HCT116 (cell line): ENCODE measurements at regions not wholly inside any gene's neighbourhood (a gene's known extent, or its start where the extent isn't known, plus 50 kb on each side); places are given as distances from the start of the nearest gene placed in this dataset.

Experiments used
- ATAC-seq: fragments of 200-7000 bp; cut with Tn5 transposase; 2 replicates; pipeline ENCODE4 v1.9.1; 2020; ENCODE audit warnings: mild to moderate bottlenecking, moderate library complexity
- BruUV-seq: library from RNA; stranded (reverse); fragments of 400-500 nt; replicated peaks from 2 replicates; lab custom pipeline; 2021; lab: Mats Ljungman, UMichigan
- CTCF ChIA-PET: fragments of 300-600 bp; sonication (Branson Sonifier 250); formaldehyde crosslinking; loops from one replicate; lab custom pipeline; 2021; ENCODE audit warnings: antibody characterized with exemption; lab: Charles Lee
- POLR2A ChIA-PET: fragments of 300-600, 350-600 bp; sonication (Branson Sonifier 250); formaldehyde crosslinking; loops from one replicate; lab custom pipeline; 2021; ENCODE audit warnings: antibody characterized with exemption; lab: Charles Lee
- RAD21 ChIA-PET, 2 experiments: fragments of 300-600 bp; sonication (Branson Sonifier 250); formaldehyde crosslinking; loops; one replicate each; lab custom pipeline; 2023; ENCODE audit warnings: low total read pairs in 2 of 2; ENCODE audit not compliant: uncharacterized antibody in 2 of 2, unreplicated experiment in 2 of 2, low non-redundant PET in 1 of 2; lab: Charles Lee
- DNase-seq: peaks from one replicate; pipeline ENCODE4 v3.0.0-alpha.2; 2010; ENCODE audit warnings: low read depth, low spot score
- H2AFZ ChIP-seq: fragments of 200-600 bp; shearing (Covaris generic), sonication (generic); 2 replicates; pipeline ENCODE4 v1.6.1; 2017; ENCODE audit warnings: low read depth, mixed run types, mixed read lengths, antibody characterized with exemption, low read length; ENCODE audit not compliant: poor library complexity, severe bottlenecking
- H3K27ac ChIP-seq: 2 replicates; pipeline ENCODE4 v1.5.1; 2012; ENCODE audit warnings: low read depth, low read length
- H3K27me3 ChIP-seq: fragments of 200-600 bp; sonication (generic); 2 replicates; pipeline ENCODE4 v1.6.1; 2016; ENCODE audit warnings: mixed run types, low read length, mixed read lengths; ENCODE audit not compliant: insufficient read depth
- H3K36me3 ChIP-seq, 2 experiments: fragments of 200-500 bp in 1 of 2; fragments of 200-600 bp in 1 of 2; sonication (Bioruptor generic) in 1 of 2; sonication (generic) in 1 of 2; 2 replicates each; pipeline versions ENCODE4 v1.5.1 to v1.6.1; 2014 to 2016; ENCODE audit warnings: low read length in 2 of 2, inconsistent platforms in 1 of 2, mixed read lengths in 1 of 2, mixed run types in 1 of 2; ENCODE audit not compliant: insufficient read depth in 2 of 2, control insufficient read depth in 1 of 2
- H3K4me1 ChIP-seq, 2 experiments: fragments of 200-600 bp in 1 of 2; sonication (generic) in 1 of 2; 2 replicates each; pipeline versions ENCODE4 v1.5.1 to v1.6.1; 2012 to 2017; ENCODE audit warnings: low read length in 2 of 2, inconsistent platforms in 1 of 2, mild to moderate bottlenecking in 1 of 2, mixed read lengths in 1 of 2, mixed run types in 1 of 2, moderate library complexity in 1 of 2; ENCODE audit not compliant: insufficient read depth in 2 of 2, control insufficient read depth in 1 of 2
- H3K4me2 ChIP-seq: fragments of 200-600 bp; sonication (generic); 2 replicates; pipeline ENCODE4 v1.6.1; 2017; ENCODE audit warnings: mixed run types, low read length, mixed read lengths
- H3K4me3 ChIP-seq, 2 experiments: fragments of 200-600 bp in 1 of 2; sonication (generic) in 1 of 2; replicated peaks in 1 of 2; 2 replicates each; pipeline ENCODE4 v1.5.1; 2011 to 2016; ENCODE audit warnings: low read length in 2 of 2, control low read depth in 1 of 2, low read depth in 1 of 2, mild to moderate bottlenecking in 1 of 2, mixed read lengths in 1 of 2, mixed run types in 1 of 2
- H3K79me2 ChIP-seq: fragments of 200-600 bp; sonication (generic); 2 replicates; pipeline ENCODE4 v1.6.1; 2017; ENCODE audit warnings: mild to moderate bottlenecking, mixed run types, low read length, moderate library complexity, mixed read lengths; ENCODE audit not compliant: insufficient read depth
- H3K9ac ChIP-seq: fragments of 200-600 bp; sonication (generic); 2 replicates; pipeline ENCODE4 v1.6.1; 2016; ENCODE audit warnings: low read length, mixed read lengths
- H3K9me2 ChIP-seq: fragments of 200-600 bp; sonication (generic), shearing (Covaris generic); 2 replicates; pipeline ENCODE4 v1.6.1; 2017; ENCODE audit warnings: mixed run types, mild to moderate bottlenecking, moderate library complexity; ENCODE audit not compliant: insufficient read depth
- H3K9me3 ChIP-seq, 2 experiments: fragments of 200-500 bp in 1 of 2; fragments of 200-600 bp in 1 of 2; sonication (Bioruptor generic) in 1 of 2; sonication (generic) in 1 of 2; 2 replicates each; pipeline ENCODE4 v1.6.1; 2014 to 2017; ENCODE audit warnings: low read length in 2 of 2, mixed read lengths in 2 of 2, inconsistent platforms in 1 of 2, low read depth in 1 of 2, mild to moderate bottlenecking in 1 of 2, mixed run types in 1 of 2, moderate library complexity in 1 of 2; ENCODE audit not compliant: control insufficient read depth in 1 of 2, insufficient read depth in 1 of 2
- H4K20me1 ChIP-seq: fragments of 200-600 bp; sonication (generic), shearing (Covaris generic); 2 replicates; pipeline ENCODE4 v1.6.1; 2017; ENCODE audit warnings: mixed run types, mild to moderate bottlenecking, moderate library complexity; ENCODE audit not compliant: insufficient read depth
- CEBPB ChIP-seq: IDR thresholded peaks from 2 replicates; pipeline ENCODE4 v1.6.1; 2012; ENCODE audit warnings: low read depth
- EGR1 ChIP-seq: IDR thresholded peaks from 2 replicates; pipeline ENCODE4 v1.6.1; 2012; ENCODE audit warnings: low read depth
- ELF1 ChIP-seq: IDR thresholded peaks from 2 replicates; pipeline ENCODE4 v1.6.1; 2012; ENCODE audit warnings: low read depth, borderline replicate concordance
- POLR2A ChIP-seq: IDR thresholded peaks from 2 replicates; pipeline ENCODE4 v1.7.0; 2011; ENCODE audit warnings: borderline replicate concordance; ENCODE audit not compliant: insufficient read depth, insufficient read length; ENCODE audit errors: extremely low read depth
- POLR2AphosphoS5 ChIP-seq: IDR thresholded peaks from 2 replicates; pipeline ENCODE4 v1.6.1; 2011; ENCODE audit warnings: mild to moderate bottlenecking, low read depth, low read length, moderate library complexity
- SIN3A ChIP-seq: IDR thresholded peaks from 2 replicates; pipeline ENCODE4 v1.6.1; 2012; ENCODE audit warnings: low read depth
- ZFX ChIP-seq: fragments of 450-650 bp; IDR thresholded peaks from 2 replicates; pipeline ENCODE4 v1.6.1; 2017
- intact Hi-C: fragments of 100-400 bp; cut with micrococcal nuclease; formaldehyde crosslinking; loops from 2 replicates; pipeline ENCODE4 v1.10.0; 2022
- TF ChIP-seq, protein P1 (sequence below), 3 experiments: fragments of 200-600 bp in 1 of 3; sonication (generic) in 1 of 3; IDR thresholded peaks in 2 of 3; conservative IDR thresholded peaks in 1 of 3; 2 replicates each; pipeline ENCODE4 v1.5.1; 2012 to 2017; ENCODE audit warnings: low read depth in 2 of 3, low read length in 2 of 3, antibody characterized with exemption in 1 of 3, borderline replicate concordance in 1 of 3, control low read depth in 1 of 3, mild to moderate bottlenecking in 1 of 3, mixed read lengths in 1 of 3, mixed run types in 1 of 3, moderate library complexity in 1 of 3; ENCODE audit not compliant: insufficient read depth in 1 of 3
- TF ChIP-seq, protein P2 (sequence below): IDR thresholded peaks from 2 replicates; pipeline ENCODE4 v1.6.1; 2012
- TF ChIP-seq, protein P3 (sequence below): IDR thresholded peaks from 2 replicates; pipeline ENCODE4 v1.6.1; 2012

DNA sequence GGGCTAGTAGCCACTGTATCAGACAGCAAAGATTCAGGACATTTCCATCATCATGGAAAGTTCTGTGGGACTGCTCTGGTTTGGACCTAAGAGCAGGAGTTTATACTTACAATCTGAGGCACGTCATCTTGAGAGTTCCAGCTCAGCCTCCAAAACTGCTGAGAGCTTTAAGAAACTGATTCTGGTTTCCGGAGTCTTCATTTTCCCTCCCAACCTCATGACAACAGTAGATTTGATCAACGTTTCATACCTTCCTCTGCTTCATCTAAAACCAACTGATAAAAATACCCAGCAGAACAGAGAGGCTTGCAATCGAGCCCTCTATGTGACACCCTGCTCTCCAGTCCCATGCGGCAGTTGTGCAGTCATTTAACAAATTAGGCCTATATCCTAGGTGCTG, 64.3 kb upstream of the EPB41L1 start:
- Histone ChIP-seq H3K9ac (no peak overlapping the region), H2AFZ (no peak overlapping the region), H3K9me2 (no peaks in the 10 kb centered on the region), H3K9me3 (no peaks in the 10 kb centered on the region), H3K27ac (no peak overlapping the region), H3K4me3 (no peak overlapping the region), H3K4me1 (peaks cover 40 to 79% of the 10 kb centered on the region in 2 experiments), H3K36me3 (no peaks in the 10 kb centered on the region)
- BruUV-seq = no TSS peak
- ChIA-PET RAD21 (no interaction called here), POLR2A (interaction anchor here (1.0 kb wide), 1 partner anchor 136 kb away, joined by 3 read pairs; the partner anchor contains the start of gene SCAND1), CTCF (no interaction called here)
- intact Hi-C loops = no loop called here
- no peak for ATAC-seq
- TF ChIP-seq, protein P1, sequence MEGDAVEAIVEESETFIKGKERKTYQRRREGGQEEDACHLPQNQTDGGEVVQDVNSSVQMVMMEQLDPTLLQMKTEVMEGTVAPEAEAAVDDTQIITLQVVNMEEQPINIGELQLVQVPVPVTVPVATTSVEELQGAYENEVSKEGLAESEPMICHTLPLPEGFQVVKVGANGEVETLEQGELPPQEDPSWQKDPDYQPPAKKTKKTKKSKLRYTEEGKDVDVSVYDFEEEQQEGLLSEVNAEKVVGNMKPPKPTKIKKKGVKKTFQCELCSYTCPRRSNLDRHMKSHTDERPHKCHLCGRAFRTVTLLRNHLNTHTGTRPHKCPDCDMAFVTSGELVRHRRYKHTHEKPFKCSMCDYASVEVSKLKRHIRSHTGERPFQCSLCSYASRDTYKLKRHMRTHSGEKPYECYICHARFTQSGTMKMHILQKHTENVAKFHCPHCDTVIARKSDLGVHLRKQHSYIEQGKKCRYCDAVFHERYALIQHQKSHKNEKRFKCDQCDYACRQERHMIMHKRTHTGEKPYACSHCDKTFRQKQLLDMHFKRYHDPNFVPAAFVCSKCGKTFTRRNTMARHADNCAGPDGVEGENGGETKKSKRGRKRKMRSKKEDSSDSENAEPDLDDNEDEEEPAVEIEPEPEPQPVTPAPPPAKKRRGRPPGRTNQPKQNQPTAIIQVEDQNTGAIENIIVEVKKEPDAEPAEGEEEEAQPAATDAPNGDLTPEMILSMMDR (IDR thresholded peaks at IDR 0.05 in 2 of 3, conservative IDR thresholded peaks at IDR 0.05 in 1 of 3; ENCODE audit: borderline replicate concordance in 1 of 3, insufficient read depth in 1 of 3, low read depth in 2 of 3, low read length in 2 of 3) = no peak
- TF ChIP-seq ELF1 (no peak), SIN3A (no peak), EGR1 (no peak), POLR2AphosphoS5 (no peak), ZFX (no peak), CEBPB (no peak), POLR2A (no peak)
- TF ChIP-seq, protein P2, sequence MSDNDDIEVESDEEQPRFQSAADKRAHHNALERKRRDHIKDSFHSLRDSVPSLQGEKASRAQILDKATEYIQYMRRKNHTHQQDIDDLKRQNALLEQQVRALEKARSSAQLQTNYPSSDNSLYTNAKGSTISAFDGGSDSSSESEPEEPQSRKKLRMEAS = no peak
- TF ChIP-seq, protein P3, sequence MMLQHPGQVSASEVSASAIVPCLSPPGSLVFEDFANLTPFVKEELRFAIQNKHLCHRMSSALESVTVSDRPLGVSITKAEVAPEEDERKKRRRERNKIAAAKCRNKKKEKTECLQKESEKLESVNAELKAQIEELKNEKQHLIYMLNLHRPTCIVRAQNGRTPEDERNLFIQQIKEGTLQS = no peak
- TF ChIP-seq, all 23 proteins: peak for 0
- no peak overlapping the region for H3K4me2 ChIP-seq
- no peaks in the 10 kb centered on the region for H3K27me3 ChIP-seq
- no peaks in the 10 kb centered on the region for H4K20me1 ChIP-seq
- no peak for DNase-seq
- no peaks in the 10 kb centered on the region for H3K79me2 ChIP-seq
